DOHH2 (cell line): ENCODE measurements at regions not wholly inside any gene's neighbourhood (a gene's known extent, or its start where the extent isn't known, plus 50 kb on each side); places are given as distances from the start of the nearest gene placed in this dataset.

ENCODE experiments used
- H3F3A ChIP-seq: fragments of 200-600 bp; sonication (generic), shearing (Covaris generic); 2 replicates; pipeline ENCODE4 v1.6.0; 2016; ENCODE audit warnings: antibody characterized with exemption, mild to moderate bottlenecking; ENCODE audit not compliant: control insufficient read depth, insufficient read depth
- H3K27ac ChIP-seq: fragments of 200-600 bp; sonication (generic); 2 replicates; pipeline ENCODE4 v1.5.1; 2014; ENCODE audit warnings: low read depth, mild to moderate bottlenecking, low read length, moderate library complexity
- H3K27me3 ChIP-seq: fragments of 200-600 bp; sonication (generic); 2 replicates; pipeline ENCODE4 v1.6.1; 2014; ENCODE audit warnings: mild to moderate bottlenecking, low read length, mixed read lengths; ENCODE audit not compliant: control insufficient read depth
- H3K36me3 ChIP-seq: fragments of 200-600 bp; sonication (generic); 2 replicates; pipeline ENCODE4 v1.6.1; 2014; ENCODE audit warnings: mild to moderate bottlenecking, low read length, moderate library complexity, mixed read lengths; ENCODE audit not compliant: control insufficient read depth
- H3K4me1 ChIP-seq: fragments of 200-600 bp; sonication (generic); 2 replicates; pipeline ENCODE4 v1.6.1; 2014; ENCODE audit warnings: mild to moderate bottlenecking, low read length, mixed read lengths; ENCODE audit not compliant: control insufficient read depth
- H3K4me2 ChIP-seq: fragments of 200-600 bp; sonication (generic); 2 replicates; pipeline ENCODE4 v1.6.0; 2014; ENCODE audit warnings: mild to moderate bottlenecking, low read length, moderate library complexity
- H3K4me3 ChIP-seq: fragments of 200-600 bp; sonication (generic); 2 replicates; pipeline ENCODE4 v1.5.1; 2014; ENCODE audit warnings: mild to moderate bottlenecking, low read length, mixed read lengths
- H3K79me2 ChIP-seq: fragments of 200-600 bp; sonication (generic); 2 replicates; pipeline ENCODE4 v1.6.1; 2014; ENCODE audit warnings: mild to moderate bottlenecking, low read length, mixed read lengths; ENCODE audit not compliant: control insufficient read depth
- H3K9me2 ChIP-seq: fragments of 200-600 bp; sonication (generic); replicated peaks from 2 replicates; pipeline ENCODE4 v1.6.1; 2014; ENCODE audit warnings: mild to moderate bottlenecking, low read length, mixed read lengths; ENCODE audit not compliant: control insufficient read depth
- H3K9me3 ChIP-seq: fragments of 200-600 bp; sonication (generic); 2 replicates; pipeline ENCODE4 v1.6.1; 2014; ENCODE audit warnings: antibody characterized with exemption, low read length, mixed read lengths; ENCODE audit not compliant: control insufficient read depth, insufficient read depth
- H4K20me1 ChIP-seq: fragments of 200-600 bp; sonication (generic); 2 replicates; pipeline ENCODE4 v1.6.0; 2014; ENCODE audit warnings: low read depth, mild to moderate bottlenecking, antibody characterized with exemption, low read length, moderate library complexity; ENCODE audit not compliant: control insufficient read depth, insufficient read depth
- CTCF ChIP-seq: fragments of 200-600 bp; sonication (generic); IDR thresholded peaks from one replicate; pipeline ENCODE4 v1.5.1; 2014; ENCODE audit warnings: antibody characterized with exemption, mild to moderate bottlenecking, low read depth, low read length; ENCODE audit not compliant: poor library complexity, severe bottlenecking
- EZH2phosphoT487 ChIP-seq: fragments of 200-600 bp; sonication (generic); IDR thresholded peaks from 2 replicates; pipeline ENCODE4 v1.6.1; 2017; ENCODE audit warnings: borderline replicate concordance, mild to moderate bottlenecking, antibody characterized with exemption, low read length, moderate library complexity, mixed read lengths

GRCh38 chr12:29944269-29945000 lies 160.7 kb upstream of the TMTC1 start:
- no peaks in the 10 kb centered on the region for H3K27me3 ChIP-seq
- H3K4me2 ChIP-seq: no peak overlapping the region
- no peak overlapping the region for H3K27ac ChIP-seq
- no peaks in the 10 kb centered on the region for H3K36me3 ChIP-seq
- TF ChIP-seq EZH2phosphoT487 (no peak), CTCF (no peak)
- H3K4me1 ChIP-seq: no peaks in the 10 kb centered on the region
- H3K9me2 ChIP-seq: no peaks in the 10 kb centered on the region
- no peaks in the 10 kb centered on the region for H3K9me3 ChIP-seq
- H3K4me3 ChIP-seq: no peak overlapping the region
- no peaks in the 10 kb centered on the region for H3F3A ChIP-seq
- no peaks in the 10 kb centered on the region for H4K20me1 ChIP-seq
- H3K79me2 ChIP-seq: no peaks in the 10 kb centered on the region

DNA sequence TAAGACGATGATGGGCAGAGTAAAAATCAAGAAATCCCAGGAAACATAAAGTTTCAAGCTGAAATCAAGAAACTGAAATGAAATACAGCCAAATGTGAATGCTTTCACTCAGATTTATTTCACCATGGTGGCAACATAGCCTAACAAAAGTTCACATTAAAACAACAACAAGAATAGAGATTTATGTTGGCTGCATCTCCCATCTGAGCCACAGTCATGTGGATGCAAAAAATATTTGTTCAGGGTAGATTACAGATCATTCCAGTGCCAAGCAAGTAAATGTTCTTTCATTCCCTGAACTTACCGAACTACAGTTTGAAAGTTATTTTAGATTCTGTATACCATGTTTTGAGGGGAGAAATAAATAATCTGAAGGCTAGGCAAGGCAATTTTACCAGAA lies 159.9 kb upstream of the TMTC1 start:
- H3K9me2 ChIP-seq: no peaks in the 10 kb centered on the region
- no peak overlapping the region for H3K27ac ChIP-seq
- no peaks in the 10 kb centered on the region for H3K9me3 ChIP-seq
- no peaks in the 10 kb centered on the region for H3K4me1 ChIP-seq
- H3K4me3 ChIP-seq: no peak overlapping the region
- H4K20me1 ChIP-seq: no peaks in the 10 kb centered on the region
- no peaks in the 10 kb centered on the region for H3K79me2 ChIP-seq
- H3K27me3 ChIP-seq: no peaks in the 10 kb centered on the region
- H3K36me3 ChIP-seq: no peaks in the 10 kb centered on the region
- H3K4me2 ChIP-seq: no peak overlapping the region
- H3F3A ChIP-seq: no peaks in the 10 kb centered on the region
- TF ChIP-seq CTCF (no peak), EZH2phosphoT487 (no peak)

GRCh38 chr12:29940811-29941210 lies 157.1 kb upstream of the TMTC1 start:
- H3K9me2 ChIP-seq: no peaks in the 10 kb centered on the region
- H3K27me3 ChIP-seq: no peaks in the 10 kb centered on the region
- H3K27ac ChIP-seq: no peak overlapping the region
- H3K4me1 ChIP-seq: no peaks in the 10 kb centered on the region
- H3F3A ChIP-seq: no peaks in the 10 kb centered on the region
- H3K4me2 ChIP-seq: no peak overlapping the region
- H3K9me3 ChIP-seq: no peaks in the 10 kb centered on the region
- no peaks in the 10 kb centered on the region for H3K36me3 ChIP-seq
- H3K79me2 ChIP-seq: no peaks in the 10 kb centered on the region
- no peak overlapping the region for H3K4me3 ChIP-seq
- TF ChIP-seq EZH2phosphoT487 (no peak), CTCF (no peak)
- H4K20me1 ChIP-seq: no peaks in the 10 kb centered on the region
